H9 (cell line): ENCODE measurements at regions not wholly inside any gene's neighbourhood (a gene's known extent, or its start where the extent isn't known, plus 50 kb on each side); places are given as distances from the start of the nearest gene placed in this dataset.

ENCODE experiments used
- DNase-seq: peaks from one replicate; pipeline ENCODE4 v3.0.0-alpha.2; 2017
- H2AFZ ChIP-seq: one replicate; pipeline ENCODE4 v1.6.1; 2013; ENCODE audit warnings: mild to moderate bottlenecking, low read length, control low read depth, moderate library complexity
- H2AK5ac ChIP-seq: 2 replicates; pipeline ENCODE4 v1.6.1; 2013; ENCODE audit warnings: low read length, control low read depth, mixed read lengths; ENCODE audit not compliant: insufficient read length
- H2BK120ac ChIP-seq: one replicate; pipeline ENCODE4 v1.6.1; 2013; ENCODE audit warnings: low read depth, mild to moderate bottlenecking, low read length, control low read depth, inconsistent platforms; ENCODE audit not compliant: poor library complexity, severe bottlenecking
- H2BK12ac ChIP-seq: 2 replicates; pipeline ENCODE4 v1.6.1; 2013; ENCODE audit warnings: low read length, control low read depth, mixed read lengths, low read depth; ENCODE audit not compliant: insufficient read length
- H2BK15ac ChIP-seq: 2 replicates; pipeline ENCODE4 v1.6.1; 2013; ENCODE audit warnings: low read depth, low read length, control low read depth
- H2BK20ac ChIP-seq: one replicate; pipeline ENCODE4 v1.6.1; 2013; ENCODE audit warnings: low read depth, mild to moderate bottlenecking, low read length, control low read depth, inconsistent platforms; ENCODE audit not compliant: poor library complexity, severe bottlenecking
- H2BK5ac ChIP-seq: 2 replicates; pipeline ENCODE4 v1.6.1; 2013; ENCODE audit warnings: low read length, control low read depth, mixed read lengths; ENCODE audit not compliant: insufficient read length
- H3K14ac ChIP-seq: 2 replicates; pipeline ENCODE4 v1.6.1; 2013; ENCODE audit warnings: low read length, control low read depth; ENCODE audit not compliant: insufficient read depth
- H3K18ac ChIP-seq: 2 replicates; pipeline ENCODE4 v1.6.1; 2013; ENCODE audit warnings: low read depth, mild to moderate bottlenecking, mixed read lengths, low read length, control low read depth; ENCODE audit not compliant: insufficient read length
- H3K23ac ChIP-seq: 2 replicates; pipeline ENCODE4 v1.6.1; 2013; ENCODE audit warnings: low read length, control low read depth, mixed read lengths, low read depth; ENCODE audit not compliant: insufficient read length
- H3K23me2 ChIP-seq: 2 replicates; pipeline ENCODE4 v1.6.1; 2013; ENCODE audit warnings: low read depth, mild to moderate bottlenecking, mixed read lengths, low read length, control low read depth; ENCODE audit not compliant: insufficient read length, poor library complexity, severe bottlenecking
- H3K27ac ChIP-seq: 2 replicates; pipeline ENCODE4 v1.5.1; 2013; ENCODE audit warnings: low read length, control low read depth, mixed read lengths, low read depth; ENCODE audit not compliant: insufficient read length
- H3K27me3 ChIP-seq: 2 replicates; pipeline ENCODE4 v1.6.1; 2013; ENCODE audit warnings: low read length, control low read depth, inconsistent platforms; ENCODE audit not compliant: insufficient read depth
- H3K4ac ChIP-seq: 2 replicates; pipeline ENCODE4 v1.6.1; 2013; ENCODE audit warnings: low read depth, mild to moderate bottlenecking, control low read depth, inconsistent platforms, low read length, moderate library complexity
- H3K4me1 ChIP-seq: 2 replicates; pipeline ENCODE4 v1.6.1; 2013; ENCODE audit warnings: low read length, control low read depth, inconsistent platforms; ENCODE audit not compliant: insufficient read depth
- H3K4me2 ChIP-seq: 2 replicates; pipeline ENCODE4 v1.6.1; 2013; ENCODE audit warnings: low read length, control low read depth, mixed read lengths; ENCODE audit not compliant: insufficient read length, insufficient read depth
- H3K56ac ChIP-seq: 2 replicates; pipeline ENCODE4 v1.6.1; 2013; ENCODE audit warnings: low read depth, mild to moderate bottlenecking, mixed read lengths, low read length, control low read depth; ENCODE audit not compliant: insufficient read length
- H3K79me1 ChIP-seq: 2 replicates; pipeline ENCODE4 v1.6.1; 2013; ENCODE audit warnings: low read depth, mild to moderate bottlenecking, moderate library complexity, low read length, control low read depth, inconsistent platforms; ENCODE audit not compliant: insufficient read depth, poor library complexity, severe bottlenecking
- H3K79me2 ChIP-seq: 2 replicates; pipeline ENCODE4 v1.6.1; 2013; ENCODE audit warnings: low read length, control low read depth, inconsistent platforms; ENCODE audit not compliant: insufficient read depth
- H3K9ac ChIP-seq: 2 replicates; pipeline ENCODE4 v1.6.1; 2013; ENCODE audit warnings: low read length, control low read depth, mixed read lengths; ENCODE audit not compliant: insufficient read length; ENCODE audit errors: extremely low read depth
- H3K9me3 ChIP-seq: one replicate; pipeline ENCODE4 v1.6.1; 2013; ENCODE audit warnings: low read depth, low read length, inconsistent platforms; ENCODE audit not compliant: control insufficient read depth
- H3T11ph ChIP-seq: one replicate; pipeline ENCODE4 v1.6.1; 2013; ENCODE audit warnings: mild to moderate bottlenecking, low read length, control low read depth, inconsistent platforms
- H4K20me1 ChIP-seq: one replicate; pipeline ENCODE4 v1.6.1; 2013; ENCODE audit not compliant: control insufficient read depth, insufficient read length, insufficient read depth
- H4K5ac ChIP-seq: 2 replicates; pipeline ENCODE4 v1.6.1; 2013; ENCODE audit warnings: low read depth, mild to moderate bottlenecking, mixed read lengths, low read length, control low read depth; ENCODE audit not compliant: insufficient read length
- H4K8ac ChIP-seq: replicated peaks from 2 replicates; pipeline ENCODE4 v1.6.1; 2013; ENCODE audit warnings: low read length, control low read depth, mixed read lengths, low read depth; ENCODE audit not compliant: insufficient read length
- H4K91ac ChIP-seq: 2 replicates; pipeline ENCODE4 v1.6.1; 2013; ENCODE audit warnings: low read depth, mild to moderate bottlenecking, moderate library complexity, mixed read lengths, low read length, control low read depth; ENCODE audit not compliant: insufficient read length
- H3K27ac Mint-ChIP-seq, 3 experiments: 2 replicates in 2 of 3; 3 replicates in 1 of 3; pipeline ENCODE4 v1.8.0; 2020 to 2021; ENCODE audit warnings: mixed read lengths in 3 of 3, mild to moderate bottlenecking in 1 of 3, moderate library complexity in 1 of 3
- H3K27me3 Mint-ChIP-seq: 2 replicates; pipeline ENCODE4 v1.8.0; 2021; ENCODE audit warnings: low read depth, mild to moderate bottlenecking, moderate library complexity, mixed read lengths
- H3K36me3 Mint-ChIP-seq, 3 experiments: 2 replicates in 2 of 3; 3 replicates in 1 of 3; pipeline ENCODE4 v1.8.0; 2020 to 2021; ENCODE audit warnings: low read depth in 3 of 3, mixed read lengths in 3 of 3; ENCODE audit not compliant: insufficient read depth in 1 of 3
- H3K4me1 Mint-ChIP-seq, 2 experiments: 2 replicates each; pipeline ENCODE4 v1.8.0; 2020; ENCODE audit warnings: mixed read lengths in 2 of 2
- H3K4me3 Mint-ChIP-seq, 2 experiments: 2 replicates in 1 of 2; 3 replicates in 1 of 2; pipeline ENCODE4 v1.8.0; 2020 to 2021; ENCODE audit warnings: mild to moderate bottlenecking in 2 of 2, mixed read lengths in 2 of 2, moderate library complexity in 1 of 2
- H3K9me3 Mint-ChIP-seq, 2 experiments: 2 replicates in 1 of 2; 3 replicates in 1 of 2; pipeline ENCODE4 v1.8.0; 2020; ENCODE audit warnings: mild to moderate bottlenecking in 2 of 2, mixed read lengths in 2 of 2, moderate library complexity in 1 of 2
- CTCF ChIP-seq: fragments of 200-600 bp; sonication (generic); conservative IDR thresholded peaks from 3 replicates; pipeline ENCODE4 v1.8.0; 2021; ENCODE audit warnings: antibody characterized with exemption, mild to moderate bottlenecking
- WGBS: extraction: QIAGEN DNeasy Blood & Tissue Kit; methylation state at CpG from one replicate; pipeline ENCODE4 v1.1.7; 2013; ENCODE audit warnings: missing lambda C conversion rate, low lambda C conversion rate, mixed read lengths; ENCODE audit not compliant: insufficient read length; ENCODE audit errors: extremely low coverage; 5-methylcytosine and 5-hydroxymethylcytosine counted together

GRCh38 chr2:14747447-14747846, 114.9 kb downstream of the LRATD1 start:
- Histone ChIP-seq H4K8ac (peak overlapping the region; percentile 22), H3K79me1 (no peaks in the 10 kb centered on the region)
- H3K27me3 Mint-ChIP-seq: no peaks in the 10 kb centered on the region

More at GRCh38 chr2:14747447-14747846, 114.9 kb downstream of the LRATD1 start:
- H3K27ac Mint-ChIP-seq: no peak overlapping the region
- Histone ChIP-seq H3K4ac (no peak overlapping the region), H4K91ac (no peak overlapping the region), H3K79me2 (no peaks in the 10 kb centered on the region), H2BK15ac (no peak overlapping the region), H3K9me3 (peaks cover 5% of the 10 kb centered on the region), H3K18ac (no peak overlapping the region), H3K4me1 (no peaks in the 10 kb centered on the region), H2BK120ac (no peak overlapping the region), H3K56ac (no peak overlapping the region), H2BK5ac (no peak overlapping the region), H3K23ac (no peak overlapping the region), H3K23me2 (no peaks in the 10 kb centered on the region), H3K4me2 (no peak overlapping the region), H2BK20ac (no peak overlapping the region), H3T11ph (no peak overlapping the region), H4K20me1 (no peaks in the 10 kb centered on the region), H3K27ac (no peak overlapping the region), H2AK5ac (no peak overlapping the region), H3K27me3 (no peaks in the 10 kb centered on the region), H3K14ac (no peak overlapping the region), H2AFZ (no peak overlapping the region), H3K9ac (no peak overlapping the region), H2BK12ac (no peak overlapping the region), H4K5ac (peak overlapping the region; percentile 6)
- TF ChIP-seq CTCF: no peak
- 100% methylated on average over 1 of the region's 5 CpGs for WGBS
- H3K9me3 Mint-ChIP-seq: no peaks in the 10 kb centered on the region; a peak in 1 of 5 replicates
- no peaks in the 10 kb centered on the region for H3K4me1 Mint-ChIP-seq
- no peak for DNase-seq
- no peak overlapping the region for H3K4me3 Mint-ChIP-seq
- H3K36me3 Mint-ChIP-seq: no peaks in the 10 kb centered on the region
